Vagina (tissue), 2 donors: ENCODE measurements at regions not wholly inside any gene's neighbourhood (a gene's known extent, or its start where the extent isn't known, plus 50 kb on each side); places are given as distances from the start of the nearest gene placed in this dataset.

ENCODE experiments used
- DNase-seq, 2 donors: peaks; one replicate each; pipeline ENCODE4 v3.0.0-alpha.2; 2017; ENCODE audit errors: extremely low spot score in 2 of 2
- H3K27ac ChIP-seq: fragments of 200-600 bp; sonication (generic); one replicate; pipeline ENCODE4 v1.5.1; 2019
- H3K27me3 ChIP-seq: fragments of 200-600 bp; sonication (generic); one replicate; pipeline ENCODE4 v1.5.1; 2019
- H3K36me3 ChIP-seq, 2 donors: fragments of 200-600 bp; sonication (generic); one replicate each; pipeline ENCODE4 v1.5.1; 2017 to 2019
- H3K4me1 ChIP-seq: fragments of 200-600 bp; sonication (generic); one replicate; pipeline ENCODE4 v1.5.1; 2019
- H3K4me3 ChIP-seq, 2 donors: fragments of 200-600 bp; sonication (generic); 1 replicate in 1 of 2; 2 replicates in 1 of 2; pipeline ENCODE4 v1.5.1; 2016 to 2019
- H3K9me3 ChIP-seq: fragments of 200-600 bp; sonication (generic); one replicate; pipeline ENCODE4 v1.5.1; 2019
- CTCF ChIP-seq, 3 experiments: fragments of 450-650 bp in 2 of 3; fragments of 200-600 bp in 1 of 3; sonication (generic) in 1 of 3; IDR thresholded peaks; one replicate each; pipeline ENCODE4 v1.5.1; 2017 to 2019; ENCODE audit warnings: antibody characterized with exemption in 3 of 3, mild to moderate bottlenecking in 2 of 3, moderate library complexity in 2 of 3
- POLR2A ChIP-seq, 2 donors: fragments of 450-650 bp; IDR thresholded peaks; one replicate each; pipeline ENCODE4 v1.6.1; 2017; ENCODE audit warnings: antibody characterized with exemption in 2 of 2, mild to moderate bottlenecking in 2 of 2, moderate library complexity in 2 of 2
- POLR2AphosphoS5 ChIP-seq, 2 donors: sonication (generic); formaldehyde crosslinking; IDR thresholded peaks; one replicate each; pipeline ENCODE4 v1.9.0; 2017; ENCODE audit warnings: antibody characterized with exemption in 2 of 2, mild to moderate bottlenecking in 2 of 2, low read depth in 1 of 2; ENCODE audit not compliant: insufficient read depth in 1 of 2
- intact Hi-C: fragments of 100-400 bp; cut with DNase I; formaldehyde crosslinking; loops from one replicate; pipeline ENCODE4 v1.15.1; 2023

GRCh38 chr6:2551705-2552104 is 199.0 kb downstream of the MYLK4 start:
- intact Hi-C loops, result no loop called here
- H3K36me3 ChIP-seq, result no peaks in the 10 kb centered on the region
- no peaks in the 10 kb centered on the region for H3K27me3 ChIP-seq
- H3K4me1 ChIP-seq, result no peaks in the 10 kb centered on the region
- no peak overlapping the region for H3K27ac ChIP-seq
- TF ChIP-seq CTCF (IDR thresholded peaks at IDR 0.05) (no peak), POLR2AphosphoS5 (IDR thresholded peaks at IDR 0.05; ENCODE audit: insufficient read depth in 1 of 2, low read depth in 1 of 2) (no peak), POLR2A (IDR thresholded peaks at IDR 0.05) (no peak)
- H3K9me3 ChIP-seq, result no peaks in the 10 kb centered on the region
- DNase-seq, result no peak
- no peak overlapping the region for H3K4me3 ChIP-seq

DNA sequence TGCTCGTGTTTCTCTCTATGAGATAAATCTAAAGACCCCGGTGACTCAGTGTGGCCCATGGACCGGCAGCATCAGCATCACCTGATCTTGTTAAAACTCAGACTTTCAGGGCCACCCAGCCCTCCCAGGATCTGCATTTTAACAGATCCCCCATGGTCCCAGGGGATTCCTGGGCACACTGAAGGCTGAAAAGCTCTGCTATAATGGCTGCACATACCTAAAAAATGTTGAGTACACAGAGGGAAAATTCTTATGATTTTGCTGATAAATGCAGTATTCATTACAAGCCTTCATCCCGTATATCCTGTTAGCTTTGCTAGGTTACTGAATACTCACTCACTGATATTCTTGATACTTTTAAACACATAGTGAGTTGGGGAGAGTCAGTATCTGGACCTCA is 200.5 kb downstream of the MYLK4 start:
- Histone ChIP-seq H3K4me1 (no peaks in the 10 kb centered on the region), H3K36me3 (no peaks in the 10 kb centered on the region), H3K27ac (no peak overlapping the region), H3K9me3 (no peaks in the 10 kb centered on the region), H3K4me3 (no peak overlapping the region), H3K27me3 (no peaks in the 10 kb centered on the region)
- no peak for TF ChIP-seq POLR2AphosphoS5 (IDR thresholded peaks at IDR 0.05; ENCODE audit: insufficient read depth in 1 of 2, low read depth in 1 of 2)
- TF ChIP-seq POLR2A (IDR thresholded peaks at IDR 0.05), result no peak
- TF ChIP-seq CTCF (IDR thresholded peaks at IDR 0.05), result no peak
- DNase-seq, result no peak
- intact Hi-C loops, result no loop called here

GRCh38 chr6:2549834-2550233 is 200.9 kb downstream of the MYLK4 start:
- Histone ChIP-seq H3K4me3 (no peak overlapping the region), H3K27ac (no peak overlapping the region), H3K27me3 (no peaks in the 10 kb centered on the region), H3K36me3 (no peaks in the 10 kb centered on the region), H3K4me1 (no peaks in the 10 kb centered on the region), H3K9me3 (no peaks in the 10 kb centered on the region)
- intact Hi-C loops, result no loop called here
- TF ChIP-seq POLR2AphosphoS5 (IDR thresholded peaks at IDR 0.05; ENCODE audit: insufficient read depth in 1 of 2, low read depth in 1 of 2) (no peak), CTCF (IDR thresholded peaks at IDR 0.05) (no peak), POLR2A (IDR thresholded peaks at IDR 0.05) (no peak)
- no peak for DNase-seq

GRCh38 chr6:2547355-2547754 is 203.4 kb downstream of the MYLK4 start:
- H3K27me3 ChIP-seq, result no peaks in the 10 kb centered on the region
- no peaks in the 10 kb centered on the region for H3K4me1 ChIP-seq
- intact Hi-C loops, result no loop called here
- H3K4me3 ChIP-seq, result no peak overlapping the region
- no peaks in the 10 kb centered on the region for H3K9me3 ChIP-seq
- no peaks in the 10 kb centered on the region for H3K36me3 ChIP-seq
- DNase-seq, result peak in 1 of 2 donors; percentile 75
- H3K27ac ChIP-seq, result no peak overlapping the region
- TF ChIP-seq CTCF (IDR thresholded peaks at IDR 0.05) (no peak), POLR2AphosphoS5 (IDR thresholded peaks at IDR 0.05; ENCODE audit: insufficient read depth in 1 of 2, low read depth in 1 of 2) (no peak), POLR2A (IDR thresholded peaks at IDR 0.05) (no peak)

- Histone ChIP-seq H3K4me3 (no peak overlapping the region), H3K27ac (no peak overlapping the region), H3K36me3 (no peaks in the 10 kb centered on the region), H3K4me1 (no peaks in the 10 kb centered on the region), H3K9me3 (no peaks in the 10 kb centered on the region), H3K27me3 (no peaks in the 10 kb centered on the region)
- intact Hi-C loops, result no loop called here
- no peak for TF ChIP-seq CTCF (IDR thresholded peaks at IDR 0.05)
- TF ChIP-seq POLR2A (IDR thresholded peaks at IDR 0.05), result no peak
- no peak for TF ChIP-seq POLR2AphosphoS5 (IDR thresholded peaks at IDR 0.05; ENCODE audit: insufficient read depth in 1 of 2, low read depth in 1 of 2)
- no peak for DNase-seq
Measured at GRCh38 chr6:2546901-2547300, 203.8 kb downstream of the MYLK4 start.
